RWPE2 (cell line): ENCODE measurements at regions not wholly inside any gene's neighbourhood (a gene's known extent, or its start where the extent isn't known, plus 50 kb on each side); places are given as distances from the start of the nearest gene placed in this dataset.

Source experiments
- ATAC-seq: fragments of 200-7000 bp; cut with Tn5 transposase; 3 replicates; pipeline ENCODE4 v1.9.1; 2021; ENCODE audit warnings: low read depth
- DNase-seq: peaks from one replicate; pipeline ENCODE4 v3.0.0-alpha.2; 2020; ENCODE audit warnings: low spot score
- H3K27ac ChIP-seq: fragments of 450-650 bp; 2 replicates; pipeline ENCODE4 v1.5.1; 2017; ENCODE audit warnings: mild to moderate bottlenecking; ENCODE audit not compliant: poor library complexity, severe bottlenecking
- H3K27me3 ChIP-seq: fragments of 250-450 bp; sonication (Bioruptor Pico); 2 replicates; pipeline ENCODE4 v1.5.1; 2021; ENCODE audit warnings: mild to moderate bottlenecking, moderate library complexity; ENCODE audit not compliant: insufficient read depth, poor library complexity, severe bottlenecking
- H3K36me3 ChIP-seq: fragments of 250-450 bp; sonication (Bioruptor Pico); 2 replicates; pipeline ENCODE4 v1.5.1; 2020; ENCODE audit warnings: low read depth, mild to moderate bottlenecking, moderate library complexity
- H3K4me1 ChIP-seq: fragments of 250-450 bp; sonication (Bioruptor Pico); 2 replicates; pipeline ENCODE4 v1.5.1; 2021; ENCODE audit warnings: mild to moderate bottlenecking, moderate library complexity; ENCODE audit not compliant: insufficient read depth, poor library complexity, severe bottlenecking
- H3K4me3 ChIP-seq: fragments of 250-450 bp; sonication (Bioruptor Pico); 2 replicates; pipeline ENCODE4 v1.5.1; 2021; ENCODE audit warnings: mild to moderate bottlenecking, moderate library complexity; ENCODE audit not compliant: severe bottlenecking
- H3K9me3 ChIP-seq: fragments of 250-450 bp; sonication (Bioruptor Pico); 2 replicates; pipeline ENCODE4 v1.5.1; 2021; ENCODE audit warnings: mild to moderate bottlenecking, moderate library complexity; ENCODE audit not compliant: severe bottlenecking
- CTCF ChIP-seq: fragments of 450-650 bp; IDR thresholded peaks from one replicate; pipeline ENCODE4 v1.5.1; 2017; ENCODE audit warnings: mild to moderate bottlenecking, moderate library complexity; ENCODE audit not compliant: poor library complexity, severe bottlenecking

GRCh38 chr17:72334205-72334604 is 213.4 kb downstream of the SOX9 start:
- Histone ChIP-seq H3K27ac (no peak overlapping the region), H3K4me3 (no peak overlapping the region), H3K36me3 (no peaks in the 10 kb centered on the region), H3K9me3 (no peaks in the 10 kb centered on the region), H3K4me1 (peaks cover 16% of the 10 kb centered on the region), H3K27me3 (no peaks in the 10 kb centered on the region)
- no peak for TF ChIP-seq CTCF
- ATAC-seq, result no peak
- DNase-seq, result no peak

- no peak for TF ChIP-seq CTCF
- DNase-seq (no peak), ATAC-seq (no peak)
- H3K4me1 ChIP-seq, result peaks cover 23% of the 10 kb centered on the region
- H3K4me3 ChIP-seq, result no peak overlapping the region
- no peaks in the 10 kb centered on the region for H3K27me3 ChIP-seq
- H3K27ac ChIP-seq, result no peak overlapping the region
- H3K9me3 ChIP-seq, result no peaks in the 10 kb centered on the region
- no peaks in the 10 kb centered on the region for H3K36me3 ChIP-seq
Observed at GRCh38 chr17:72336026-72336803, 215.4 kb downstream of the SOX9 start.

GRCh38 chr17:72336804-72337070 is 215.9 kb downstream of the SOX9 start:
- no peak for TF ChIP-seq CTCF
- DNase-seq (no peak), ATAC-seq (no peak)
- Histone ChIP-seq H3K4me1 (peaks cover 23% of the 10 kb centered on the region), H3K4me3 (no peak overlapping the region), H3K36me3 (no peaks in the 10 kb centered on the region), H3K27me3 (no peaks in the 10 kb centered on the region), H3K27ac (no peak overlapping the region), H3K9me3 (no peaks in the 10 kb centered on the region)

- no peaks in the 10 kb centered on the region for H3K9me3 ChIP-seq
- H3K4me1 ChIP-seq, result peaks cover 23% of the 10 kb centered on the region
- TF ChIP-seq CTCF, result no peak
- DNase-seq, result no peak
- no peaks in the 10 kb centered on the region for H3K36me3 ChIP-seq
- ATAC-seq, result no peak
- no peaks in the 10 kb centered on the region for H3K27me3 ChIP-seq
- H3K27ac ChIP-seq, result peak overlapping the region; percentile 92
- no peak overlapping the region for H3K4me3 ChIP-seq
Observed at GRCh38 chr17:72338304-72338703, 217.5 kb downstream of the SOX9 start.
